CD4-positive, alpha-beta memory T cell (primary cell): ENCODE measurements at regions not wholly inside any gene's neighbourhood (a gene's known extent, or its start where the extent isn't known, plus 50 kb on each side); places are given as distances from the start of the nearest gene placed in this dataset.
A peak's percentile ranks its signal among the peaks of the same experiment; 100 is the strongest.
"Not testable (repeated sequence)": the region's sequence is repeated elsewhere in the genome, so short reads cannot be mapped to it uniquely, and the experiment has no call there.

ENCODE experiments used
- CTCF ChIA-PET: fragments of 350-600 bp; sonication (Branson Sonifier 250); formaldehyde crosslinking; loops from one replicate; lab custom pipeline; 2021; ENCODE audit warnings: inconsistent platforms; ENCODE audit not compliant: partially characterized antibody; lab: Charles Lee
- POLR2A ChIA-PET: fragments of 350-600 bp; sonication (Branson Sonifier 250); formaldehyde crosslinking; loops from one replicate; lab custom pipeline; 2021; ENCODE audit not compliant: partially characterized antibody; lab: Charles Lee
- DNase-seq, 5 donors: peaks; one replicate each; pipeline versions ENCODE4 v3.0.0 to v3.0.0-alpha.2; 2020 to 2022; ENCODE audit warnings: mixed read lengths in 1 of 5
- H3K27ac ChIP-seq: one replicate; pipeline ENCODE4 v1.7.0; 2013; ENCODE audit warnings: low read depth, low read length
- H3K27me3 ChIP-seq: 2 replicates; pipeline ENCODE4 v1.7.0; 2013; ENCODE audit warnings: mild to moderate bottlenecking, low read length, moderate library complexity; ENCODE audit not compliant: insufficient read depth
- H3K36me3 ChIP-seq: 2 replicates; pipeline ENCODE4 v1.7.0; 2013; ENCODE audit warnings: mild to moderate bottlenecking, low read length, moderate library complexity; ENCODE audit not compliant: insufficient read depth
- H3K4me1 ChIP-seq: 2 replicates; pipeline ENCODE4 v1.7.0; 2013; ENCODE audit warnings: mild to moderate bottlenecking, low read length, moderate library complexity; ENCODE audit not compliant: insufficient read depth
- H3K4me3 ChIP-seq, 2 donors: one replicate each; pipeline ENCODE4 v1.7.0; 2013; ENCODE audit warnings: low read length in 2 of 2, mild to moderate bottlenecking in 1 of 2
- H3K9me3 ChIP-seq, 2 donors: one replicate each; pipeline ENCODE4 v1.7.0; 2013; ENCODE audit warnings: low read length in 2 of 2, control low read depth in 1 of 2; ENCODE audit not compliant: control insufficient read depth in 1 of 2
- H3K27ac Mint-ChIP-seq, 7 donors: one replicate each; pipeline ENCODE4 v1.8.0; 2020 to 2021; ENCODE audit warnings: mixed read lengths in 7 of 7, mild to moderate bottlenecking in 6 of 7, inconsistent platforms in 3 of 7, moderate library complexity in 3 of 7
- H3K27me3 Mint-ChIP-seq, 2 donors: one replicate each; pipeline ENCODE4 v1.8.0; 2020 to 2021; ENCODE audit warnings: mixed read lengths in 2 of 2
- H3K36me3 Mint-ChIP-seq, 2 donors: one replicate each; pipeline ENCODE4 v1.8.0; 2020 to 2021; ENCODE audit warnings: mixed read lengths in 2 of 2, inconsistent platforms in 1 of 2, mild to moderate bottlenecking in 1 of 2
- H3K4me1 Mint-ChIP-seq, 4 donors: one replicate each; pipeline ENCODE4 v1.8.0; 2020 to 2021; ENCODE audit warnings: mixed read lengths in 4 of 4, mild to moderate bottlenecking in 1 of 4
- H3K4me3 Mint-ChIP-seq, 8 donors: one replicate each; pipeline ENCODE4 v1.8.0; 2020 to 2021; ENCODE audit warnings: mixed read lengths in 8 of 8, mild to moderate bottlenecking in 7 of 8, moderate library complexity in 6 of 8, inconsistent platforms in 3 of 8
- H3K9me3 Mint-ChIP-seq, 8 donors: one replicate each; pipeline ENCODE4 v1.8.0; 2020 to 2021; ENCODE audit warnings: mixed read lengths in 8 of 8, mild to moderate bottlenecking in 5 of 8, inconsistent platforms in 3 of 8, moderate library complexity in 1 of 8
- intact Hi-C: fragments of 100-400 bp; cut with micrococcal nuclease; formaldehyde crosslinking; loops from one replicate; pipeline ENCODE4 v1.15.1; 2023

DNA sequence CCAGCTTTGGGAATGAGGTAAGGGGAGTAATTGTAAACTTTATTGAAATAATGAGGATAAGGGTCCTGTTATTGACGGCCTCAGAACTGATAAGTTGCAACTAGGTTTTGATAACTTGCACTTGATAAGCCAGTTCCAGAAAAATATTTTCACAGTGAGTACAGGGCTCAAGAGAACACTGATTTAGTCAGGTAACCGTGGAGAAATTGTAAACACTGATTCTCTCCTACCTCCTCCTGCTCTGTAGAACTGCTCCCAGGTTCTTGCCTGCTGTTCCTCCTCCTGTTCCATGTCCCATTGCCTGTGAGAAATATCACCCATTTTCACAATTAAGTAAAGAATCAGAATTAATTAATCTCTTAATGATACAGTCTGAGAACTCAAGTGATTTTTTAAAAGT, 55.0 kb upstream of the CXXC4 start:
- H3K4me3 ChIP-seq: no peak overlapping the region
- intact Hi-C loops: no loop called here
- Mint-ChIP-seq H3K4me3 (no peak overlapping the region), H3K4me1 (no peaks in the 10 kb centered on the region), H3K27ac (no peak overlapping the region), H3K36me3 (no peaks in the 10 kb centered on the region), H3K9me3 (no peaks in the 10 kb centered on the region), H3K27me3 (no peaks in the 10 kb centered on the region)
- no peak overlapping the region for H3K27ac ChIP-seq
- no peaks in the 10 kb centered on the region for H3K36me3 ChIP-seq
- H3K27me3 ChIP-seq: no peaks in the 10 kb centered on the region
- H3K4me1 ChIP-seq: no peaks in the 10 kb centered on the region
- DNase-seq: no peak
- ChIA-PET POLR2A (no interaction called here), CTCF (no interaction called here)
- no peaks in the 10 kb centered on the region for H3K9me3 ChIP-seq

DNA sequence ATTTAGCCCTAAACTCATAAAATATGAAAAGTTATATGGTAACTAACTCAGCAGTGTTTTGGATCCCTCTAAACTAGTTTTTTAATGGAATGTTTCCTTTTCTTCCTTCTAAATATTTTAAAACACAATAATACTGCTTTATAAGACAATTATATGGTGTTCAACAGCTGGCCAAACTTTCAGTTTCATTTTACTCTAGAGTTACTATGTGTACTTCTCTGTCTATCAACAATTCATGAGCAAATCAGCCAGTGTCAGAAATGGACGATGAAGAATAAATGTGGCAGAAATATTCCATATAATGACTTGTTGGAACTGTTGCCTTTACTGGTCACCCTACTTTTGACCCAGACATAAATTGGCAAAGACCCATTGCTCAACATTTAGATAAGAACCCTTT, 64.8 kb upstream of the CXXC4 start:
- Histone ChIP-seq H3K9me3 (no peaks in the 10 kb centered on the region), H3K4me1 (no peaks in the 10 kb centered on the region), H3K36me3 (no peaks in the 10 kb centered on the region), H3K4me3 (no peak overlapping the region), H3K27ac (no peak overlapping the region), H3K27me3 (no peaks in the 10 kb centered on the region)
- intact Hi-C loops: no loop called here
- DNase-seq: no peak
- Mint-ChIP-seq H3K4me3 (peak overlapping the region in 2 of 8 donors; percentile 1 to 55), H3K27ac (no peak overlapping the region), H3K36me3 (no peaks in the 10 kb centered on the region), H3K4me1 (peaks cover 0 to 8% (median 3%) of the 10 kb centered on the region in 4 donors), H3K9me3 (peaks cover 0 to 5% (median under 1%) of the 10 kb centered on the region in 8 donors), H3K27me3 (no peaks in the 10 kb centered on the region)
- ChIA-PET CTCF (no interaction called here), POLR2A (no interaction called here)

DNA sequence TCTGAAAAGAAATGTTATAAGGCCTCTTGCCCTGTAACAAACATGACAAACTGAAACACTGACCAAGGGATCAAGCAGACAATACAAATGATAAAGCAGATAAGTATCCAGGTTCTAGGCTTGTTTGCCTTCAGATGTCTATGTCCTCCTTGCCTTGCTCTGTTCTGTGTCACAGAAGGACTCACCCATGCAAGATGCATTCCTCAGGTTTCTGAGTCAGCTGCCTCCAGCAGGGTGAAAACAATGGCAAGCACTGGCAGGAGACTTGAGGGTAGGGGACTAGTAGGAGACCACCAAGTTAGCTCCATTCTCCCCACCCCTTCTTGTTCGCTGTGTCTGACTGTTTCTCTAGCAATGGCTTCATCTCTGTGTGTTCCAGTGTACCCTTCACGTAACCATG, 76.6 kb upstream of the CXXC4 start:
- CTCF ChIA-PET: no interaction called here
- no peaks in the 10 kb centered on the region for H3K27me3 Mint-ChIP-seq
- intact Hi-C loops: no loop called here
- no peak overlapping the region for H3K27ac Mint-ChIP-seq
- no peaks in the 10 kb centered on the region for H3K36me3 Mint-ChIP-seq
- H3K4me1 ChIP-seq: no peaks in the 10 kb centered on the region
- H3K4me3 ChIP-seq: no peak overlapping the region
- H3K4me3 Mint-ChIP-seq: no peak overlapping the region
- H3K36me3 ChIP-seq: no peaks in the 10 kb centered on the region
- H3K4me1 Mint-ChIP-seq: no peaks in the 10 kb centered on the region
- H3K27me3 ChIP-seq: no peaks in the 10 kb centered on the region
- no peak overlapping the region for H3K27ac ChIP-seq
- POLR2A ChIA-PET: no interaction called here
- H3K9me3 Mint-ChIP-seq: peaks cover 0 to 9% (median 0%) of the 10 kb centered on the region in 8 donors
- no peak for DNase-seq
- H3K9me3 ChIP-seq: no peaks in the 10 kb centered on the region

DNA sequence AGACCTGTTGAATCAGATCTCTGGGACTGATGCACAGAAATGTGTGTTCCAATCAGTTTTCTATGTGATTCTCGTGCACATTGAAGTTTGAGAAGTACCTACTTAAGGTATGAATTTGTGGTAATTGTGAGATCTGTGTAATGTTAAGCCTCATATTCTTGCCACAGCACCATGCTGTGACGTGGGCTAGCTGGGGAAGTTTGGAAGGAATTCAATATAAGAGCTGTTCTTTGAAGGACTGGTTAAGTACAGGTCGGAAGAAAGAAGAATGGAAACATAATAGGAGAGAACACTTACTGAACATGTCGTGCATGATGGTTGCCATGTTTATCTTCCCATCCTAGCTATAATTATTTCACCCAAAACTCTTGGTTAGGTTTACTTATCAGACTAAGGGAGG, 79.7 kb upstream of the CXXC4 start:
- no peaks in the 10 kb centered on the region for H3K9me3 ChIP-seq
- H3K36me3 ChIP-seq: no peaks in the 10 kb centered on the region
- Mint-ChIP-seq H3K27me3 (no peaks in the 10 kb centered on the region), H3K4me3 (no peak overlapping the region), H3K36me3 (no peaks in the 10 kb centered on the region), H3K4me1 (no peaks in the 10 kb centered on the region), H3K9me3 (peaks cover 0 to 9% (median 0%) of the 10 kb centered on the region in 8 donors), H3K27ac (no peak overlapping the region)
- POLR2A ChIA-PET: no interaction called here
- intact Hi-C loops: no loop called here
- no peaks in the 10 kb centered on the region for H3K27me3 ChIP-seq
- no peaks in the 10 kb centered on the region for H3K4me1 ChIP-seq
- no peak for DNase-seq
- no peak overlapping the region for H3K4me3 ChIP-seq
- H3K27ac ChIP-seq: no peak overlapping the region
- CTCF ChIA-PET: no interaction called here

DNA sequence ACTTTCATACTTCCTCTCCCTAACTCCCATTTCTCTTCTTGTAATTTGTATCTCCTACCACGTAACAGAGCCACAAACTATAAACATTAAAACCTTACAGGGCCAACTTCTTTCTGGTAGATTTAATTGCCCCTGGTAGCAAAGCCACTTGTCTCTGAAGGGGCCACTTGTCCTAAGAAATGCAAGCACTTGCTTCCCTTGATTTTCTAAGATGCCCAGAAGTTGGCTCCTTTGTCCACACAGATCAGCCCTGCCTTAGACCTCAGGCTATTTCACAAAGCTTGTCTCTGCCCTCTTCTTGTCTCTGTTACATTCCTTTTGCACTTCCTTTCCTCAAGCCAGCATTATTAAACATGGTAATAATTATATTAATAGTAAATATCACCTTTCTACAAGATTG, 80.6 kb upstream of the CXXC4 start:
- CTCF ChIA-PET: no interaction called here
- Mint-ChIP-seq H3K4me3 (no peak overlapping the region), H3K9me3 (peaks cover 0 to 6% (median 0%) of the 10 kb centered on the region in 8 donors), H3K27ac (no peak overlapping the region), H3K36me3 (no peaks in the 10 kb centered on the region), H3K4me1 (no peaks in the 10 kb centered on the region), H3K27me3 (no peaks in the 10 kb centered on the region)
- POLR2A ChIA-PET: no interaction called here
- no peaks in the 10 kb centered on the region for H3K36me3 ChIP-seq
- H3K4me3 ChIP-seq: no peak overlapping the region
- no peak for DNase-seq
- H3K27me3 ChIP-seq: no peaks in the 10 kb centered on the region
- intact Hi-C loops: no loop called here
- H3K27ac ChIP-seq: no peak overlapping the region
- H3K4me1 ChIP-seq: no peaks in the 10 kb centered on the region
- no peaks in the 10 kb centered on the region for H3K9me3 ChIP-seq

DNA sequence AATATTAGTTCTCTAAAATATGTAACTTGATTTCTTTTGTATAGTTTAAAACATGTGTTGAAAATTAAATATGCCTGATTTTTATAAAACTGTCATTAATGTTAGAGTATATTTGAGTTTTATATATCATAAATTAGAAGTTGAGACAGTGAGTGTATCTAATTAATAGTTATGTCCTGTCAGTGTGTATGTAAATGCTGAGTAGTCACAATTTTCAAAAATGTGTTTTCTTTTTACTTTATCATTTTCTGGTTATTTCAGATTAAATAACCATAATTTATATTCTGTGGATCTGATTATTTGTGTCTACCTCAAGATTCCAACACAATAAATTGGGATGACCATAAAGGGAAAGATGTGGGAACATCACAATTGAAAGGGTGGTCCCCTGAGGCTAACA, 82.7 kb upstream of the CXXC4 start:
- Mint-ChIP-seq H3K4me3 (no peak overlapping the region), H3K27me3 (no peaks in the 10 kb centered on the region), H3K9me3 (peaks cover 0 to 2% (median 0%) of the 10 kb centered on the region in 8 donors), H3K27ac (no peak overlapping the region), H3K36me3 (no peaks in the 10 kb centered on the region), H3K4me1 (no peaks in the 10 kb centered on the region)
- ChIA-PET CTCF (no interaction called here), POLR2A (no interaction called here)
- Histone ChIP-seq H3K4me3 (no peak overlapping the region), H3K36me3 (no peaks in the 10 kb centered on the region), H3K27ac (no peak overlapping the region), H3K4me1 (no peaks in the 10 kb centered on the region), H3K27me3 (no peaks in the 10 kb centered on the region), H3K9me3 (no peaks in the 10 kb centered on the region)
- intact Hi-C loops: no loop called here
- DNase-seq: no peak

DNA sequence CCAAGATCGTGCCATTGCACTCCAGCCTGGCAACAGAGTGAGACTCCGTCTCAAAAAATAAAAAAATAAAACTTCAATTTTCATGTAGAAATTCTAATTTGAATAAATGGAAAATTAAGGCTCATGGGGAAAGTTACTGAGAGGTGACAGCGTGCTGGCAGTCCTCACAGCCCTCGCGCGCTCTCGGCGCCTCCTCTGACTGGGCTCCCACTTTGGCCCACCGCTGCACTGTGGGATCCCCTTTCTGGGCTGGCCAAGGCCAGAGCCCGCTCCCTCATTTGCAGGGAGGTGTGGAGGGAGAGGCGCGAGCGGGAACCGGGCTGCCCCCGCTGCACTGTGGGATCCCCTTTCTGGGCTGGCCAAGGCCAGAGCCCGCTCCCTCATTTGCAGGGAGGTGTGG, 86.8 kb upstream of the CXXC4 start:
- H3K9me3 Mint-ChIP-seq, H3K36me3 ChIP-seq, H3K4me1 ChIP-seq, H3K27me3 ChIP-seq, intact Hi-C loops, CTCF ChIA-PET, H3K27me3 Mint-ChIP-seq, H3K27ac ChIP-seq, H3K4me3 ChIP-seq, H3K36me3 Mint-ChIP-seq, H3K4me1 Mint-ChIP-seq, POLR2A ChIA-PET, DNase-seq, H3K4me3 Mint-ChIP-seq, H3K9me3 ChIP-seq, H3K27ac Mint-ChIP-seq: not testable (repeated sequence)

DNA sequence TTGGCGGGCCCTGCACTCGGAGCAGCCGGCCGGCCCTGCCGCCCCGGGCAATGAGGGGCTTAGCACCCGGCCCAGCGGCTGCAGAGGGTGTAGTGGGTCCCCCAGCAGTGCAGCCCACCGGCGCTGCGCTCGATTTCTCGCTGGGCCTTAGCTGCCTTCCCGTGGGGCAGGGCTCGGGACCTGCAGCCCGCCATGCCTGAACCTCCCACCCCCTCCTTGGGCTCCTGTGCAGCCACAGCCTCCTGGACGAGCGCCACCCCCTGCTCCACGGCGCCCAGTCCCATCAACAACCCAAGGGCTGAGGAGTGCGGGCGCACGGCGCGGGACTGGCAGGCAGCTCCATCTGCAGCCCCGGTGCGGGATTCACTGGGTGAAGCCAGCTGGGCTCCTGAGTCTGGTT, 87.4 kb upstream of the CXXC4 start:
- H3K4me3 ChIP-seq, H3K4me3 Mint-ChIP-seq, H3K9me3 Mint-ChIP-seq, H3K4me1 ChIP-seq, H3K27me3 Mint-ChIP-seq, CTCF ChIA-PET, intact Hi-C loops, H3K27me3 ChIP-seq, H3K27ac ChIP-seq, DNase-seq, H3K27ac Mint-ChIP-seq, H3K36me3 Mint-ChIP-seq, H3K4me1 Mint-ChIP-seq, POLR2A ChIA-PET, H3K36me3 ChIP-seq, H3K9me3 ChIP-seq: not testable (repeated sequence)
